ENCODE measurements at regions not wholly inside any gene's neighbourhood (a gene's known extent, or its start where the extent isn't known, plus 50 kb on each side); places are given as distances from the start of the nearest gene placed in this dataset.

DNA sequence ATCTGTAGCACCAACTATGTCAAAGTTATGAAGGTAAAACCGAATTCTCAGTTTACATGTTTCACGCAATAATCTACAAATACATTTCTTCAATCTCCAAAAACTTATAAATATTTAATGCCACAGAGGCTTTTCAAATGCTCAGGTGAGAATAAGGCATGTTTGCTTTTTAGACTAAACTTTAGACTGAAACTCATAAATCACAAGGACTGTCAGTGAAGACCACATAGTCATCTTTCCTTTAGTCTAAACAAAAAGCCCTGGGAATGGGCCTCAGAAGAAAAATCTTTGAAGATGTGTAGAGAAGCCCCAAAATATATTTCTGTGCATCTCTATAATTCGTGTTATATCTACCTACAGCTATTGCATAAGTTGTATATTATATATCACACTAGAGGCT lies 54.5 kb upstream of the DCTD start:
- no peak for DNase-seq (ENCODE audit: low read depth)

- DNase-seq (ENCODE audit: low read depth) = no peak
These were observed 52.6 kb upstream of the DCTD start for GRCh38 chr4:182969651-182970279.

DNA sequence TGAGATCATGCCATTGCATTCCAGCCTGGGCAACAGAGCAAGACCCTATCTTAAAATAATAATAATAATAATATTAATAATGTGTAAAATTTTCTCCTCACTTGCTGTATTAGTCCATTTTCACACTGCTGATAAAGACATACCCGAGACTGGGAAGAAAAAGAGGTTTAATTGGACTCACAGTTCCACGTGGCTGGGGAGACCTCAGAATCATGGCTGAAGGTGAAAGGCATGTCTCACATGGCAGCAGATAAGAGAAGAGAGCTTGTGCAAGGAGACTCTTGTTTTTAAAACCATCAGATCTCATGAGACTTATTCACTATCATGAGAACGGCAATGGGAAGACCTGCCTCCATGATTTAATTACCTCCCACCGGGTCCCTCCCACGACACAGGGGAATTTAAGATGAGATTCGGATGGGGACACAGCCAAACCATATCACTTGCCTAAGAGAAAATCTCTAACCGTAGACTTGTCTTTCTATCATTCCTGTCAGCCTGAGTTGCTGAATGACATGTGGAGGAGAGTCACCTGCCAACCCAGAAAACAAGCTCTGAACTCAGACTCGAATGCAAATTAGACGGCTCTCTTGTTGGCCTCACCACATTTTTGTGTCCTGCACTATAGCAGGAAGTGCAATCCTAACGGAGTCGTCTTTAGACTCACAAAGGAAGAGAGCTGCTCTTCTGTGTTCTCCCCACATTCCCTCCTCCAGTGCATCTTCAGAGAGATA lies 51.9 kb upstream of the DCTD start:
- DNase-seq (ENCODE audit: low read depth) = no peak

- no peak for DNase-seq (ENCODE audit: low read depth)
These were observed 50.2 kb upstream of the DCTD start for GRCh38 chr4:182967403-182967802.
